ENCODE measurements at regions not wholly inside any gene's neighbourhood (a gene's known extent, or its start where the extent isn't known, plus 50 kb on each side); places are given as distances from the start of the nearest gene placed in this dataset.
"Not testable (repeated sequence)": the region's sequence is repeated elsewhere in the genome, so short reads cannot be mapped to it uniquely, and the experiment has no call there.

DNA sequence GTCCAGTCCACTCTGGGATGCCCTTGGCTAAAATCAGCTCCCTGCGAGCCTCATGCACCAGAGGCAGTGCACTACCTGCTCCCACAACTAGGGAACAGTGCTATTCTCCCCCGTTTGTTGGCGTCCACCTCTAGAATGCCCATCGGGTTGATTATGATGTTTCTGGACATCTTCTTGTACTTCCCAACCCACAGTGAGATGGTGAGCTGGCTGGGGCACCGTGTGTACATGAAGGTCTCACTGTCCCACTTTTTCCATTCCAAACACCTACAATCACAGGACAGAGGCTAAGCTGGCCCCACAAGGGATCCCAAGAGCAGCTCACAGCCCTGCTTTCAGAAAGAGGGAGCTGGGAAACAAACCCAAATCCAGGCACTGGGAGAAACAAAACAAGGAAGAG lies 126.2 kb upstream of the ZNF92 start:
- no peak for DNase-seq (ENCODE audit: low spot score)
- Mint-ChIP-seq H3K27ac (no peak overlapping the region), H3K4me1 (ENCODE audit: low read depth) (peaks cover 4% of the 10 kb centered on the region)

DNA sequence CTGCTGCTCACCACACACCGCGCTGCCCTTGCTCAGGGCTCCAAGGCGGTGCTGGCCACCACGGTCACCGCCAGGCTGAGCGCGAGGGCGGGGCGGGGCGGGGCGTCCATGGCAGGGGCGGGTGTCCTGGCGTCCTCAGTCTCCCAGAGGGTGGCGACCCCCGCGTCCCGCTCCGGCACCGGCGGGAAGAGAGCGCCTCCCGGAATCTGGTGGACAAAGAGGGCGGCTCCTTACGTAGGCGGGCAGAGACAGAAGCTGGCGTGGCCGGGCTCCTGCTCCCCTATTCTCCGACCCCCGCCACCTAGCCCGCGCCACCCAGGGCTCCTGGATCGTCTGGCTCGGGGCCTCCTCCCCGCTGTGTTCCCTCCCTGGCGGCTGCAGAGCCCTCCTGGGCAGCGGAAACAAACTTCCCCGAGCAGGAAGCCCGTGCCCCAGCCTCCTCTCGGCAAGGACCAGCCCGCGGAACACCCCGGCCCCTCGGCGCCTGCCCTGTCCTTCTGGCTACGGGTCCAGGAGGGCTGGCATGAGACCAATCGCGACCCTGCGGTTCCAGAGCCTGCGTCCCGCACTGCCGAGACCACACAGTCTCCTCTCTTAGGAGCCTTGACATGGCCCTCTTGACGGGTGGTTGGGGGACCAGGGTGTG lies 133.8 kb upstream of the ZNF92 start:
- Mint-ChIP-seq H3K4me1 (ENCODE audit: low read depth) (no peaks in the 10 kb centered on the region), H3K27me3 (ENCODE audit: low read depth) (peaks cover 17% of the 10 kb centered on the region), H3K27ac (no peak overlapping the region), H3K9me3 (no peaks in the 10 kb centered on the region), H3K4me3 (ENCODE audit: low read depth) (peak overlapping the region; percentile 26), H3K36me3 (ENCODE audit: low read depth) (no peaks in the 10 kb centered on the region)
- DNase-seq (ENCODE audit: low spot score), result no peak
- intact Hi-C loops (cut with micrococcal nuclease), result no loop called here

More for the DNA sequence above, 126.2 kb upstream of the ZNF92 start:
- Mint-ChIP-seq H3K4me3 (ENCODE audit: low read depth) (no peak overlapping the region), H3K36me3 (ENCODE audit: low read depth) (no peaks in the 10 kb centered on the region), H3K27me3 (ENCODE audit: low read depth) (peaks cover 19% of the 10 kb centered on the region), H3K9me3 (no peaks in the 10 kb centered on the region)
- intact Hi-C loops (cut with micrococcal nuclease), result no loop called here

DNA sequence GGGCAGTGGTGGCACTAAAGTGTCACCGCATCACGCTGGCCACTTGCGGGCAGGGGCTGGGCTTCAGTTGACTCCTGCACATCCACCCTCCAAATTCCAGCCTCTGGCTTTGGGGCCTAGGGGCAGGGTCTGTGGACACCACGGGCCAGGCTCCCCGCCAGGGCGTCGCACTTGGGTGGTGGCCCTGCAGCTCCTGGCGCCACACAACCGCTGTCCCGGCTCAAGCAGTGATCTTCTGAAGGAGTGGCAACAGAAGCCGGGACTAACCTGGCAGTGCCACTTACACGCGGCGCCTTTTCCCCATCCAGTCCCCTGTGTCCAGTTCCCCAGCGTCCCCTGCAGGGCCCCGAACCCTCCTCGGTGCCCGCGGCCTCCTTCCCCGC lies 134.3 kb upstream of the ZNF92 start:
- no peaks in the 10 kb centered on the region for H3K9me3 Mint-ChIP-seq
- H3K27ac Mint-ChIP-seq, result no peak overlapping the region
- no peaks in the 10 kb centered on the region for H3K36me3 Mint-ChIP-seq (ENCODE audit: low read depth)
- no peaks in the 10 kb centered on the region for H3K4me1 Mint-ChIP-seq (ENCODE audit: low read depth)
- intact Hi-C loops (cut with micrococcal nuclease), result no loop called here
- DNase-seq (ENCODE audit: low spot score), result no peak
- H3K4me3 Mint-ChIP-seq (ENCODE audit: low read depth), result peak overlapping the region; percentile 17
- H3K27me3 Mint-ChIP-seq (ENCODE audit: low read depth), result peaks cover 17% of the 10 kb centered on the region

DNA sequence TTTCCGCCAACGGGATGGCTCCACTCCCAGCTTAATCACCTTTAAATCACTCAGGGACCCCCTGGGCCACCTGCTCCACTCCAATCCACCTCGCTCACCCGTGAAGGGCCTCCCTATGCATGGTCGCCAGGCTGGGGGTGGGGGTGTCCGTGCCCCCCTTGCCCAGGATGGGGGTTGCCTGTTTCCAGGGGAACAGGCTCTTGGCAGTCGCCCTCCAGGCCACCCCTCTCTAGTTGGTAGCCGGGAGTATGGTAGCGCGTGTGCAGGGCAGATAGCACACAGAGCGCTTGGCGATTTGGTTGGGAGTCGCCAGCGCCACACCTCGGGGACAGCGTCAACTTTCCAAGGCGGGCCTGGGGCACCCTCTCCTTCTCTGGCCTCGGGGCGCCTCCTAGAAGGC lies 134.9 kb upstream of the ZNF92 start:
- no peak overlapping the region for H3K4me3 Mint-ChIP-seq (ENCODE audit: low read depth)
- H3K27ac Mint-ChIP-seq, result no peak overlapping the region
- H3K36me3 Mint-ChIP-seq (ENCODE audit: low read depth), result no peaks in the 10 kb centered on the region
- DNase-seq (ENCODE audit: low spot score), result no peak
- peaks cover 19% of the 10 kb centered on the region for H3K27me3 Mint-ChIP-seq (ENCODE audit: low read depth)
- peaks cover 2% of the 10 kb centered on the region for H3K4me1 Mint-ChIP-seq (ENCODE audit: low read depth)
- intact Hi-C loops (cut with micrococcal nuclease), result no loop called here
- H3K9me3 Mint-ChIP-seq, result no peaks in the 10 kb centered on the region

DNA sequence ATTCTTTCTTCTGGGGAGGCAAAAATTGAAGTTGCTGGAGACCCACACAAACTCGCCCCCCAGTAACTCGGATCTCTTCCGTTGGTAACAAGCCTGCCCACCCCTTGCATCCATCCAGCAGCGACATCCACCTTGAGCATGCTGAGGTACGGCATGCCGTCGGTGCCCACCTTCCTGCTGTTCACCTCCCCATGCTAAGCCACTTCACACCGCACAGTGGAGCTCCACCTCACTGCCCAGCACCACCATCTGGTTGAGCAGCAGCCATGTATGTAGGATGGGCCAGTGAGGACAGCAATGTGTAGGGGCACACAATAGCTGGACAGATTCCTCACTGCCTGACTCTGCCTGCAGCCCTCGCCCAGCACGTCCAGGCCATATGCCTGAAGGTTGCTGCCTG lies 138.1 kb upstream of the ZNF92 start:
- H3K27ac Mint-ChIP-seq, result no peak overlapping the region
- no peak for DNase-seq (ENCODE audit: low spot score)
- H3K4me3 Mint-ChIP-seq (ENCODE audit: low read depth), result no peak overlapping the region
- H3K9me3 Mint-ChIP-seq, result no peaks in the 10 kb centered on the region
- intact Hi-C loops (cut with micrococcal nuclease), result no loop called here
- H3K27me3 Mint-ChIP-seq (ENCODE audit: low read depth), result peaks cover 12% of the 10 kb centered on the region
- no peaks in the 10 kb centered on the region for H3K36me3 Mint-ChIP-seq (ENCODE audit: low read depth)
- H3K4me1 Mint-ChIP-seq (ENCODE audit: low read depth), result peaks cover 6% of the 10 kb centered on the region

DNA sequence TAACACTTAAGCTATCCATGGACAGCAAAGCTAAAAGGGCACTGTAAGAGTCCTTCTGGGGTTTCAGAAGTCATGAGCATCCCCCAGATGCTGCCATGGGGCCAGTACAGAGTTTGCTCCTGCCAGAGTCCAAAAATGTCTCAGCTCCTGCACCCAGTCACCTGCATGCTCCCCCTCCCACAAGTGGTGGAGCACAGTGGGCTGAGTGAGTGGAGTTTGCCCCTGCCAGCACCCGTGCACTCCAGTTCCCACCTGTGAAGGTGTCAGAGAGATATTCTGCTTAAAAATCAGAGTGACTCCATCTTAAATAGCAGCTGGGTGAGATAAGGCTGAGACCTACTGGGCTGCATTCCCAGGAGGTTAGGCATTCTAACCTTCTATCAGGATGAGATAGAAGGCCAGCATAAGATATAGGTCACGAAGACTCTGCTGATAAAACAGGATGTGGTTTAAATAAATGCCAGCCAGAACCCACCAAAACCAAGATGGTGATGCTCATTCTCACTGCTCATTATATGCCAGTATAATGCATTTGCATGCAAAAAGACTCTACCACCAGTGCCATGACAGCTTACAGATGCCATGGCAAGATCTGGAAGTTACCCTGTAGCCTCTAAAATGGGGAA lies 140.1 kb upstream of the ZNF92 start:
- H3K9me3 Mint-ChIP-seq, result no peaks in the 10 kb centered on the region
- H3K4me3 Mint-ChIP-seq (ENCODE audit: low read depth), result no peak overlapping the region
- no peaks in the 10 kb centered on the region for H3K36me3 Mint-ChIP-seq (ENCODE audit: low read depth)
- peaks cover 5% of the 10 kb centered on the region for H3K27me3 Mint-ChIP-seq (ENCODE audit: low read depth)
- no peak overlapping the region for H3K27ac Mint-ChIP-seq
- H3K4me1 Mint-ChIP-seq (ENCODE audit: low read depth), result peaks cover 6% of the 10 kb centered on the region
- intact Hi-C loops (cut with micrococcal nuclease), result no loop called here
- no peak for DNase-seq (ENCODE audit: low spot score)

DNA sequence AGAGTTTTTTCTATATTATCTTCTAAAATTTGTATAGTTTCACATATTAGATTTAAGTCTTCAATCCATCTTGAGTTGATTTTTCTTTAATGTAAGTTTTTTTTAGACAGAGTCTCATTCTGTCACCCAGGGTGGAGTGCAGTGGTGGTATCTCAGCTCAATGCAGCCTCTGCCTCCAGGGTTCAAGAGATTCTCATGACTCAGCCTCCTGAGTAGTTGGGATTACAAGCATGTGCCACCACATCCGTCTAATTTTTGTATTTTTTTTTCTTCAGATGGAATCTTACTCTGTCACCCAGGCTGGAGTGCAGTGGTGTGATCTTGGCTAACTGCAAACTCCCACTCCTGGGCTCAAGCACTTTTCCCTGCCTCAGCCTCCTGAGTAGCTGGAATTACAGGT lies 143.4 kb upstream of the ZNF92 start:
- no peak for DNase-seq (ENCODE audit: low spot score)
- peaks cover 3% of the 10 kb centered on the region for H3K27me3 Mint-ChIP-seq (ENCODE audit: low read depth)
- H3K9me3 Mint-ChIP-seq, result no peaks in the 10 kb centered on the region
- intact Hi-C loops (cut with micrococcal nuclease), result no loop called here
- H3K4me3 Mint-ChIP-seq (ENCODE audit: low read depth), result no peak overlapping the region
- H3K4me1 Mint-ChIP-seq (ENCODE audit: low read depth), result peaks cover 6% of the 10 kb centered on the region
- H3K36me3 Mint-ChIP-seq (ENCODE audit: low read depth), result no peaks in the 10 kb centered on the region
- no peak overlapping the region for H3K27ac Mint-ChIP-seq

DNA sequence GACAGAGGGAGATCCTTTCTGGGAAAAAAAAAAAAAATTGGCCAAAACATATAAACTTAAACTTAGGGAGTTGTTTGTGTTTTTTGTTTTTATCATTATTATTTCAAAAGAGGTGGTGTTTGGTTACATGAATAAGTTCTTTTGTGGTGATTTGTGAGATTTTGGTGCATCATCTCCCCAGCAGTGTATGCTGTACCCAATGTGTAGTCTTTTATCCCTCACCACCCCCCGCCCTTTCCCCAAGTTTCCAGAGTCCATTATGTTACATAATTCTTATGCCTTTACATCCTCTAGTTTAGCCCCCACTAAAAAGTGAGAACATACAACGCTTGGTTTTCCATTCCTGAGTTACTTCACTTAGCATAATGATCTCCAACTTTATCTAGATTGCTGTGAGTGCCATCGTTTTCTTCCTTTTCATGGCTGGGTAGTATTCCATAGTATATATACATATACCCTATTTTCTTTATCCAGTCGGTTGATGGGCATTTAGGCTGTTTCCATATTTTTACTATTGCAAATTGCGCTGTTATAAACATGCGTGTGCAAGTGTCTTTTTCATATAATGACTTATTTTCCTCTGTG lies 148.1 kb upstream of the ZNF92 start:
- H3K4me1 Mint-ChIP-seq (ENCODE audit: low read depth), result no peaks in the 10 kb centered on the region
- H3K27me3 Mint-ChIP-seq (ENCODE audit: low read depth), result no peaks in the 10 kb centered on the region
- H3K27ac Mint-ChIP-seq, result no peak overlapping the region
- H3K4me3 Mint-ChIP-seq (ENCODE audit: low read depth), result no peak overlapping the region
- H3K9me3 Mint-ChIP-seq, result no peaks in the 10 kb centered on the region
- DNase-seq (ENCODE audit: low spot score), result no peak
- no peaks in the 10 kb centered on the region for H3K36me3 Mint-ChIP-seq (ENCODE audit: low read depth)
- intact Hi-C loops (cut with micrococcal nuclease), result loop anchor here (10.0 kb wide), 1 partner anchor 149 kb away; the partner anchor contains the start of gene ZNF92

DNA sequence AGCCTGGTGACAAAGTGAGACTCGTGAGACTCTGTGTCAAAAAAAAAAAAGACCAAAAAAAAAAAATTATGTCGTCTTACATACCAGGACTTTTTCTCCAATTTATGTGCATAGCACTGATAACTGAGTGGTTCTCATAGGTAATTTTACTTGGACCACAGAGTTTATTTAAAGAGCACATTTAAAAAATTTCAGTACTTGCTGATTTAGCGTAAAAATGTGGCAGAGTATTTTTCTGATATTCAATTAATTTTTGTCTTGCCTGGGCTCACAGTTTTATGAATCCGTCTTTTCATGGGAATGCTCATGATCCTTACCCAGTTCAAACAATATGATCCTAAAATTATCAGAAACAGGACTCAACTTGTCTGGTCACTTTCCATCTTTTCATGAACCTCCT lies 151.0 kb upstream of the ZNF92 start:
- Mint-ChIP-seq H3K27me3 (ENCODE audit: low read depth) (no peaks in the 10 kb centered on the region), H3K4me3 (ENCODE audit: low read depth) (no peak overlapping the region), H3K4me1 (ENCODE audit: low read depth) (no peaks in the 10 kb centered on the region), H3K36me3 (ENCODE audit: low read depth) (no peaks in the 10 kb centered on the region), H3K27ac (no peak overlapping the region), H3K9me3 (no peaks in the 10 kb centered on the region)
- intact Hi-C loops (cut with micrococcal nuclease), result loop anchor here (10.0 kb wide), 1 partner anchor 152 kb away; the partner anchor contains the start of gene ZNF92
- DNase-seq (ENCODE audit: low spot score), result no peak

DNA sequence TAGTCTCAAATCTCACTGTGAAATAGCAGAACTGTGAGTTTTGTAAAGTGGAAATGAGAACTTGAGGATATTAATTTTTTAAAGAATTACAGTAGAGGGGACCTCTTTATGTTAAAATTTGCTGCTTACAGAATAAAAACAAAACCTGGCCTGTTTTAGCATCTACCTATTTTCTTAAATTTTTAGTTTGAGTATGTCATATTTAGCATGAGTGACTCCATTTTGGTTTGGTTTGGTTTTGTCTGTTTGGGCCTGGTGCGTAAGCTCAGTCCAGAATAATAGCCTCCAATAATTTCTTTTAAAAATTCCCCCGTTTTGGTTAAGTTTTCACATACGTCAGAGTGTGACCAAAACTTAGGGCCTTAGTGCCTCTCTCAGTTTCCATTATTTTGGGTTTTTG lies 152.0 kb upstream of the ZNF92 start:
- Mint-ChIP-seq H3K27ac (no peak overlapping the region), H3K36me3 (ENCODE audit: low read depth) (no peaks in the 10 kb centered on the region), H3K9me3 (no peaks in the 10 kb centered on the region), H3K27me3 (ENCODE audit: low read depth) (no peaks in the 10 kb centered on the region), H3K4me1 (ENCODE audit: low read depth) (no peaks in the 10 kb centered on the region), H3K4me3 (ENCODE audit: low read depth) (no peak overlapping the region)
- no peak for DNase-seq (ENCODE audit: low spot score)
- intact Hi-C loops (cut with micrococcal nuclease), result loop anchor here (10.0 kb wide), 1 partner anchor 153 kb away; the partner anchor contains the start of gene ZNF92

DNA sequence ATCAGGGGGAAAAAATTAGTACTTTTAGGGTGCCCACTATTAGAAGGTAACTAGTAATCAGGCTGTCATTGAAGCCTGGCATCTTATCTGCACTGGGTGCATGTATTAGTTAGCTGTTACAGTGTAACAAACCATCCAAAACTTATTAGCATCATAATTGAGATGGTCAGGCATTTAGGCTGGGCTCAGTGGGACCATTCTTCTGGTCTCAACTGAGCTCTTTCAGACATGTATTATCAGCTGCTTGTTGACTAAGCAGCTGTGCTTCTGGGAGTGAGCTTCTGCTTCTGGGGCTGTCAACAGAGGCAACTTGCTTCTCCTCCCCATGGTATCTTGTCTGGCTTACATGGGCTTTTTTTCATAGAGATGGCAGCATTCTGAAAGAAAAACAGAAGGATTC lies 154.0 kb upstream of the ZNF92 start:
- Mint-ChIP-seq H3K9me3 (no peaks in the 10 kb centered on the region), H3K4me3 (ENCODE audit: low read depth) (no peak overlapping the region), H3K36me3 (ENCODE audit: low read depth) (no peaks in the 10 kb centered on the region), H3K4me1 (ENCODE audit: low read depth) (peaks cover 2% of the 10 kb centered on the region), H3K27ac (no peak overlapping the region), H3K27me3 (ENCODE audit: low read depth) (no peaks in the 10 kb centered on the region)
- DNase-seq (ENCODE audit: low spot score), result no peak
- intact Hi-C loops (cut with micrococcal nuclease), result loop anchor here (5.0 to 10.0 kb wide), 2 partner anchors 155 to 267 kb away; partner anchors contain the start of gene ZNF92

DNA sequence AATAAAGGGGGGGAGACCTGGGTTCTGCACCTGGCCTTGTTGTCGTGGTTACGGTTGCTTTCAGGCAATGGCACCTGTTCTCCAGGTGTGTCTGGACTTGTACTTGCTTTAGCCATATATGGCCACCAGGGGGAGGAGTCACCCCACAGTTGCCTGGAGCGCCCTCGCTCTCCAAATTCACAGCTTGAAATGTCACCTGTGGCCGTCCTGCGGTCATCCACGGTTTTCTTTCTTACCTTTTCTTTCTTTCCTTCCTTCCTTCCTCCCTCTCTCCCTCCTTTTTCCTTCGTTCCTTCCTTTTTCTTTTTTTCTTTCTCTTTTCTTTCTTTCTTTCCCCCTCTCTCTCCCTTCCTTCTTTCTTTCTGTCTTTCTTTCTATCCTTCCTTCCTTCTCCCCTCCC lies 157.2 kb upstream of the ZNF92 start:
- Mint-ChIP-seq H3K9me3 (no peaks in the 10 kb centered on the region), H3K4me1 (ENCODE audit: low read depth) (peaks cover 2% of the 10 kb centered on the region), H3K27me3 (ENCODE audit: low read depth) (no peaks in the 10 kb centered on the region), H3K27ac (no peak overlapping the region), H3K4me3 (ENCODE audit: low read depth) (no peak overlapping the region), H3K36me3 (ENCODE audit: low read depth) (no peaks in the 10 kb centered on the region)
- peak; percentile 43 for DNase-seq (ENCODE audit: low spot score)
- intact Hi-C loops (cut with micrococcal nuclease), result loop anchor here (2.0 to 5.0 kb wide), 2 partner anchors 90 to 264 kb away; no protein-coding TSS in a partner anchor

DNA sequence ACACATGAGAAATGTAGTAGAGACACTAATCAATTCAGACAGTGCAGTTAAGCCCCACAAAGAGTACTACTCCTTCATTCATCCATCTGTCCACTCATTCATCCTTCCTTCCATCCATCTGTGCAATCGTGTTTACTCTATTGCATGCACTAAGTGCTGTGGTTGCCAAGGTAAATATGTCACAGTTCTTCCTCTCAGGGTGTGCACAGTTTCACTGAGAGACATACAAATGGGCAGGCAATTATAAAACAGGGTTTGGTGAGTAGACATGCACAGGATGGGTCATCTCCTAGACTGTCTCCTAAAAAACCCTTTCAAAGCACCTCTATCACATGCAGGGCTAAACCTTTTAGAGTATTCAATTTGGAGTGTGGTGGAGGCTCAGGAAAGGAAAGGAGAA lies 160.4 kb upstream of the ZNF92 start:
- DNase-seq (ENCODE audit: low spot score); H3K9me3 Mint-ChIP-seq; H3K36me3 Mint-ChIP-seq (ENCODE audit: low read depth); intact Hi-C loops (cut with micrococcal nuclease); H3K4me1 Mint-ChIP-seq (ENCODE audit: low read depth); H3K4me3 Mint-ChIP-seq (ENCODE audit: low read depth); H3K27me3 Mint-ChIP-seq (ENCODE audit: low read depth); H3K27ac Mint-ChIP-seq: not testable (repeated sequence)
